22Rv1 (cell line): ENCODE measurements at regions not wholly inside any gene's neighbourhood (a gene's known extent, or its start where the extent isn't known, plus 50 kb on each side); places are given as distances from the start of the nearest gene placed in this dataset.

Source experiments
- CTCF ChIP-seq: fragments of 450-650 bp; IDR thresholded peaks from 2 replicates; pipeline ENCODE4 v1.5.1; 2017; ENCODE audit warnings: mild to moderate bottlenecking
- ZFX ChIP-seq: fragments of 450-650 bp; IDR thresholded peaks from 2 replicates; pipeline ENCODE4 v1.6.1; 2017; ENCODE audit warnings: antibody characterized with exemption, borderline replicate concordance

GRCh38 chr13:103961784-103962183 is 895.6 kb upstream of the SLC10A2 start:
- TF ChIP-seq CTCF: no peak
- TF ChIP-seq ZFX: no peak
